Tibial nerve (tissue), 4 donors: ENCODE measurements at regions not wholly inside any gene's neighbourhood (a gene's known extent, or its start where the extent isn't known, plus 50 kb on each side); places are given as distances from the start of the nearest gene placed in this dataset.

Source experiments
- DNase-seq, 2 donors: peaks; one replicate each; pipeline ENCODE4 v3.0.0-alpha.2; 2019; ENCODE audit warnings: low spot score in 2 of 2
- H3K27ac ChIP-seq, 4 donors: fragments of 200-600 bp; sonication (generic) in 3 of 4; one replicate each; pipeline ENCODE4 v1.5.1; 2017 to 2019; ENCODE audit warnings: mild to moderate bottlenecking in 1 of 4
- H3K27me3 ChIP-seq, 2 donors: fragments of 200-600 bp; sonication (generic) in 1 of 2; one replicate each; pipeline versions ENCODE4 v1.5.1 to v1.6.0; 2017 to 2019
- H3K36me3 ChIP-seq, 3 donors: fragments of 200-600 bp; sonication (generic); one replicate each; pipeline ENCODE4 v1.5.1; 2018 to 2019
- H3K4me1 ChIP-seq, 4 donors: fragments of 200-600 bp; sonication (generic) in 3 of 4; one replicate each; pipeline ENCODE4 v1.5.1; 2017 to 2019
- H3K4me3 ChIP-seq, 4 donors: fragments of 200-600 bp; sonication (generic) in 3 of 4; one replicate each; pipeline ENCODE4 v1.5.1; 2017 to 2019; ENCODE audit warnings: mild to moderate bottlenecking in 1 of 4, moderate library complexity in 1 of 4
- H3K9me3 ChIP-seq, 4 donors: fragments of 200-600 bp; sonication (generic) in 3 of 4; one replicate each; pipeline ENCODE4 v1.5.1; 2017 to 2019
- CTCF ChIP-seq, 5 experiments: fragments of 200-600 bp in 3 of 5; fragments of 450-650 bp in 2 of 5; sonication (generic) in 3 of 5; IDR thresholded peaks; one replicate each; pipeline ENCODE4 v1.5.1; 2016 to 2019; ENCODE audit warnings: antibody characterized with exemption in 5 of 5, mild to moderate bottlenecking in 3 of 5, moderate library complexity in 2 of 5
- EP300 ChIP-seq, 2 donors: sonication (generic); formaldehyde crosslinking; IDR thresholded peaks; one replicate each; pipeline ENCODE4 v1.6.1; 2017; ENCODE audit warnings: antibody characterized with exemption in 2 of 2, mild to moderate bottlenecking in 1 of 2
- POLR2A ChIP-seq, 2 donors: fragments of 450-650 bp; IDR thresholded peaks; one replicate each; pipeline ENCODE4 v1.6.1; 2017; ENCODE audit warnings: antibody characterized with exemption in 2 of 2, mild to moderate bottlenecking in 2 of 2, moderate library complexity in 2 of 2
- WGBS, 2 donors: methylation state at CpG; one replicate each; pipeline ENCODE4 v1.1.5; 2018; 5-methylcytosine and 5-hydroxymethylcytosine counted together

DNA sequence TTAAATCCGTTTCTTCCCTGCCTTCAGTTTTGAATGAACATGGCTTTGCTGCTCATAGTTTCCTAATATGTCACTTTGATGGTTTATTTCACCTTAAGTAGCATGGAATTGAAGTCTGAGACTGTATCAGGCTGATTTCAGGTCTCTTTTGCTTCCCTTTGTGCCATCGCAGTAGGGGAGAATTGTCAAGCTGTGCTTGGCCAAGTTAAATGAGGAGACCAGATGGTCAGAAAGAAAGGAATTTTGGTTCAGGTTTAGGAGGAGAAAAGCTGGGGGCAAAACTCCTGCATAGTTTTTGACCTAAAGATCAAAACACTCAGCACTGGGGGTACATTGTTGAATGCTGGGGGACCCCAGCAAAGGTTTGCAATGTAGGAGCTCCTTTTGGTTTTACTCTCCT is 398.4 kb downstream of the NUAK1 start:
- H3K9me3 ChIP-seq, result no peaks in the 10 kb centered on the region
- H3K27ac ChIP-seq, result no peak overlapping the region
- peaks cover 0 to 10% (median 7%) of the 10 kb centered on the region in 4 donors for H3K4me1 ChIP-seq
- no peaks in the 10 kb centered on the region for H3K27me3 ChIP-seq
- DNase-seq, result no peak
- TF ChIP-seq POLR2A (IDR thresholded peaks at IDR 0.05), result no peak
- TF ChIP-seq EP300 (IDR thresholded peaks at IDR 0.05), result no peak
- TF ChIP-seq CTCF (IDR thresholded peaks at IDR 0.05), result no peak
- H3K4me3 ChIP-seq, result no peak overlapping the region
- WGBS, 2 donors, result 62 to 67% methylated on average over 2 of the region's 2 CpGs
- H3K36me3 ChIP-seq, result no peaks in the 10 kb centered on the region

- H3K4me1 ChIP-seq, result peaks cover 0 to 10% (median 7%) of the 10 kb centered on the region in 4 donors
- TF ChIP-seq POLR2A (IDR thresholded peaks at IDR 0.05) (no peak), EP300 (IDR thresholded peaks at IDR 0.05) (no peak)
- no peaks in the 10 kb centered on the region for H3K36me3 ChIP-seq
- DNase-seq, result peak in 1 of 2 donors; percentile 11
- H3K4me3 ChIP-seq, result no peak overlapping the region
- no peaks in the 10 kb centered on the region for H3K9me3 ChIP-seq
- H3K27me3 ChIP-seq, result no peaks in the 10 kb centered on the region
- 63 to 64% methylated on average over 9 of the region's 9 CpGs for WGBS, 2 donors
- H3K27ac ChIP-seq, result no peak overlapping the region
Observed at GRCh38 chr12:105740970-105741725, 397.6 kb downstream of the NUAK1 start.

DNA sequence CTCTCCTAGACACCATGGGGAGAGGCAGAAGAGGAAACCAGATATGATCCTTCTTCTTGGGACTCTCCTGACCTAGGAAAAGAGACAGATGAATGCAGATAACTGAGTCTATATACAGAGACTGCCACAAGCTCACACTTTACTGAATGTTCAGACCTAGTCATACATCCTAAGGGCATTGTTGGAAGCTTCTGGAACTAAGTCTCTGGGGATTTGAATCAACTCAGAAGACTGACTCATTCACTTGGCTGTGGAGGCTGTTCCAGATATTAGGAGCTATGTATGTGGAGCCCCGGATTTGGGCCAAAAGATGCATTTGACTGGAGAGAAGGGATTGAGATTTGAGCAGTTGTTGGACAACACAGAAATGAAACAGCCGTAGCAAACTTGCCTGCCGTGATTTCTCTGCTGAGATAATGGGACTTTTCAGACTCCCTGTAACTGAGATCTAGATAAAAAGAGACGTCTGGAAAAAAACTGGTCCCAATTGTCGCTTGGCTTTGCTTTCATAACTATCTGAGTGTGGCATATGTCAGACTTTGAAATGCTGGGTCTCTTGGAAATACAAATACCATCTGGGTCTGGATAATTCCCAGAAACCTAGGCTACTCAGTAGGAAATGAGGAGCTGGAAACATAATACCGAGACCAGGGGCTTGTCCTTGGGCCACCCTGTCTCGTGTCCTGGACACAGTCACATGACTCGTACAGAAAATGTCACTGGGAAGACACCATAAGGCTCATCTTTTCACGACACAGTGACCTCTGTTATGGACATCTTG is 396.8 kb downstream of the NUAK1 start:
- WGBS, 2 donors, result 53 to 67% methylated on average over 9 of the region's 9 CpGs
- TF ChIP-seq EP300 (IDR thresholded peaks at IDR 0.05) (no peak), POLR2A (IDR thresholded peaks at IDR 0.05) (no peak), CTCF (IDR thresholded peaks at IDR 0.05) (no peak)
- DNase-seq, result no peak
- Histone ChIP-seq H3K4me3 (no peak overlapping the region), H3K4me1 (peaks cover 0 to 10% (median 7%) of the 10 kb centered on the region in 4 donors), H3K36me3 (no peaks in the 10 kb centered on the region), H3K27ac (peak overlapping the region in 1 of 4 donors; percentile 2), H3K27me3 (no peaks in the 10 kb centered on the region), H3K9me3 (no peaks in the 10 kb centered on the region)

- no peaks in the 10 kb centered on the region for H3K27me3 ChIP-seq
- H3K27ac ChIP-seq, result peak overlapping the region in 1 of 4 donors; percentile 2
- no peaks in the 10 kb centered on the region for H3K36me3 ChIP-seq
- no peak overlapping the region for H3K4me3 ChIP-seq
- WGBS, 2 donors, result 74 to 89% methylated on average over 3 of the region's 3 CpGs
- H3K9me3 ChIP-seq, result no peaks in the 10 kb centered on the region
- H3K4me1 ChIP-seq, result peaks cover 0 to 10% (median 7%) of the 10 kb centered on the region in 4 donors
- TF ChIP-seq EP300 (IDR thresholded peaks at IDR 0.05), result no peak
- no peak for TF ChIP-seq CTCF (IDR thresholded peaks at IDR 0.05)
- no peak for TF ChIP-seq POLR2A (IDR thresholded peaks at IDR 0.05)
- no peak for DNase-seq
Observed at GRCh38 chr12:105742567-105742874, 396.2 kb downstream of the NUAK1 start.

DNA sequence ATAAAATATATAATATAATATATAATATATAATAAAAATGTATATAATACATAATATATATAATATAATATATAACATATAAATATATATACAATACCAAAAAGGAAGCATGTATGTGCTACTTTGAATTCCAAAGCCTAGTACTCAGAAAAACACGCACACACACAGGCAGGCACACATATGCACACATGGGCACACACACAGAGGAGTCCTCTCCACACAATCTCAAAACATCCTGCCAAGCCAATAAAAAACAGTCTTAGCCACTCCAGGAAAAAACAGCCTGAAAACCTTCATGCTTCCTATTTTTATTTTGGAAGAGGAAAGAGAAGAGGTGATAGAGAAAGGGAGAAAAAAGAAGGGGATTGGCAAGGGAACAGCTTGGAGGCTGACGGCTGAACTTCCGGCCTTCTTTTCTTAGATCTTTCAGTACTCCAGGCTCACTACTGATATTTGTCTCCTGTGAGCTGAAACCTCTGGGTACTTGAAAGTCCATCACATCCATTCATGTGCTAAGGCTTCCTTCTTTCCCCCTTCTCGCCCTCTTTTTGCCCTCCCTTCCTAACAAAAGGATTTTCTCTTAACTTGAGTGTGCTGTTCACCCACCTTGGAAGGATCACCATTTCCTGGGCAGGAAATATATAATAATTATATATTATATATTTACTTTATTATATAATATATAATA is 394.2 kb downstream of the NUAK1 start:
- Histone ChIP-seq H3K27ac (no peak overlapping the region), H3K4me1 (peaks cover 0 to 23% (median 12%) of the 10 kb centered on the region in 4 donors), H3K27me3 (no peaks in the 10 kb centered on the region), H3K9me3 (no peaks in the 10 kb centered on the region), H3K36me3 (no peaks in the 10 kb centered on the region), H3K4me3 (no peak overlapping the region)
- DNase-seq, result no peak
- WGBS, 2 donors, result 87 to 93% methylated on average over 4 of the region's 4 CpGs
- TF ChIP-seq CTCF (IDR thresholded peaks at IDR 0.05), result no peak
- TF ChIP-seq POLR2A (IDR thresholded peaks at IDR 0.05), result no peak
- TF ChIP-seq EP300 (IDR thresholded peaks at IDR 0.05), result no peak
